ACC112 (cell line): ENCODE measurements at regions not wholly inside any gene's neighbourhood (a gene's known extent, or its start where the extent isn't known, plus 50 kb on each side); places are given as distances from the start of the nearest gene placed in this dataset.
"Not testable (repeated sequence)": the region's sequence is repeated elsewhere in the genome, so short reads cannot be mapped to it uniquely, and the experiment has no call there.

ENCODE experiments used
- H2AFZ ChIP-seq: fragments of 200-600 bp; sonication (generic); one replicate; pipeline ENCODE4 v1.6.0; 2017; ENCODE audit warnings: antibody characterized with exemption, low read length; ENCODE audit not compliant: unreplicated experiment
- H3K27ac ChIP-seq: fragments of 200-600 bp; sonication (generic); 2 replicates; pipeline ENCODE4 v1.5.1; 2014; ENCODE audit warnings: low read depth, mild to moderate bottlenecking, antibody characterized with exemption, low read length, moderate library complexity
- H3K27me3 ChIP-seq: fragments of 200-600 bp; sonication (generic); 2 replicates; pipeline ENCODE4 v1.6.1; 2014; ENCODE audit warnings: mild to moderate bottlenecking, antibody characterized with exemption, low read length, moderate library complexity, mixed read lengths; ENCODE audit not compliant: insufficient read depth
- H3K36me3 ChIP-seq: fragments of 200-600 bp; sonication (generic); 2 replicates; pipeline ENCODE4 v1.6.1; 2016; ENCODE audit warnings: mild to moderate bottlenecking, antibody characterized with exemption, low read length, moderate library complexity, mixed read lengths; ENCODE audit not compliant: insufficient read depth
- H3K4me1 ChIP-seq: fragments of 200-600 bp; sonication (generic); one replicate; pipeline ENCODE4 v1.6.1; 2016; ENCODE audit warnings: low read length, mixed read lengths; ENCODE audit not compliant: insufficient read depth, unreplicated experiment, control insufficient read depth
- H3K4me3 ChIP-seq: fragments of 200-600 bp; sonication (generic); 2 replicates; pipeline ENCODE4 v1.5.1; 2014; ENCODE audit warnings: mild to moderate bottlenecking, low read depth, low read length
- H3K79me2 ChIP-seq: fragments of 200-600 bp; sonication (generic); one replicate; pipeline ENCODE4 v1.6.0; 2016; ENCODE audit warnings: low read length; ENCODE audit not compliant: control insufficient read depth, unreplicated experiment, insufficient read depth

DNA sequence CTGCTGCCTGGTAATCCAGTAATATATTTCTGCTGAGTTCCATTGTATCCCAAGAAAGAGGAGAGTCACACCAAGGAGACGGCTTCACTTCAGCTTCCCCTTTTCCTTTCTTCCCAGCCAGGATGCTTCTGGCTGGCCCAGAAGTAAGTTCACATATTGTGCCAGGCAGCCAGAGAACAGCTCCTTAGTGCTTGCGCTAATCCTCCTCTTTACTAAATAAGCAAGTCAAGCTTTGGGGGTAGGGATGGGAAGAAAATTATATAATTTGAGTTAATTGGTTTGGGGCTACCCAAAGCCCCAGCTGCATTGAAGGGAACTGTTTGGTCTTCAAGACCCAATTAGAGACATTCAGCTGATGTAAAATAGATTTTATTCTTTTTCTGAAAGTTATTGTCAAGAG, 218.8 kb upstream of the HES1 start:
- Histone ChIP-seq H2AFZ (no peak overlapping the region), H3K79me2 (no peaks in the 10 kb centered on the region), H3K27ac (no peak overlapping the region), H3K4me1 (no peaks in the 10 kb centered on the region), H3K27me3 (peaks cover 43% of the 10 kb centered on the region), H3K36me3 (no peaks in the 10 kb centered on the region), H3K4me3 (no peak overlapping the region)

DNA sequence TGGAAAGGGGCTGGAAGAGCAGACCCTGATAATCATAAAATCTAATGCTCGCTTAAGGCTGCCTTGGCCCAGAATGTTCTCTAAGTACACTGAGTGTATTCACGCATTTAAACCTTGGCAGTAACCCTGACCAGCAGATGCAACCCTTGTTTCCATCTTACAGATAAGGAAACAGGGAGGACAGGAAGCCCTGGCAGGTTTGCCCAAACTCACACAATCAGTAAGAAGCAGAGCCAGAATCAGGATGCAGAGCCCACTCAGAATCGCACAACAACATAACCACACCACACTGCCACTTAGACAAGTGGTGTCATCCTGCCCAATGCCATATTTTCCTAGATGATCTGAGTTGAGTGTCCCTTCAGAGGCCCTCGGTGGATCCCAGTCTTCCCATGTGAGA, 214.5 kb upstream of the HES1 start:
- no peaks in the 10 kb centered on the region for H3K4me1 ChIP-seq
- H3K4me3 ChIP-seq = no peak overlapping the region
- no peak overlapping the region for H3K27ac ChIP-seq
- no peaks in the 10 kb centered on the region for H3K36me3 ChIP-seq
- H2AFZ ChIP-seq = no peak overlapping the region
- H3K27me3 ChIP-seq = peaks cover 33% of the 10 kb centered on the region
- no peaks in the 10 kb centered on the region for H3K79me2 ChIP-seq

DNA sequence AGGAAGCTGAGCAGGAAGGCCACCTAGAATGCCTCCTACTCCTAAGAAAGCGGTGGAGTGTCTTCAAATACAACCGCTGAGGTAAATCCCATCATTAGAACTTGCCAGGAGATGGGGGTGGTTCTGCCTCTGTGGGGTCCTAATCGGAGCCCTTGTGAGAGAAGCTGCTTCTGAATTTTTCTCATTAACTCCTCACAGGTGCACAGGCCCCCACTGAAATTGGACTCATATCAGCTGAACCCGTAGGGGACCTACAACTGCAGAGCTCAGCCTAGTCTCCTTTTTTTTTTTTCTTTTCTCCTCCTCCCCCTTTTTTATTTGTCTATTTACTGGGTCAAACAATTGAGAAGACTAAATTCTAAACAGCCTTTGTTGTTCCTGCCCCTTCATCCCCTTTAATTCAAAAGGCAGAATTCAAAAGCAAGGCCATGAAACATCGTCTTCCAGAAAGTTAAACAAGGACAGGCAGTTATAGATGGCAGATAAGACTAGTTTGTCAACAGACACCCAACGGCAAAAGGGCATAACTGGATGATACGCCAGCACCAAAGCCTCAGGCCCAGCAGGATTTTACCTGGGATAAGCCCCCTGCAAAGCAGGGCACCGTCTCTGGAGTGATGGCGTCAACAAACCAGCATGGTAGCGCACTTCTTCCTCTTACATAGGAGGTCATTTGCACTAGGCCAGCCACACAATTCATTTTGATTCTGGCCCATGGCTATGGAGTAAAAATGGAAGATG, 213.7 kb upstream of the HES1 start:
- Histone ChIP-seq H3K4me1 (no peaks in the 10 kb centered on the region), H3K79me2 (no peaks in the 10 kb centered on the region), H3K36me3 (no peaks in the 10 kb centered on the region), H2AFZ (no peak overlapping the region), H3K27me3 (peaks cover 33% of the 10 kb centered on the region), H3K27ac (no peak overlapping the region), H3K4me3 (no peak overlapping the region)

- not testable (repeated sequence) for H3K4me1 ChIP-seq, H3K79me2 ChIP-seq, H2AFZ ChIP-seq, H3K4me3 ChIP-seq, H3K27ac ChIP-seq, H3K36me3 ChIP-seq
- peaks cover 31% of the 10 kb centered on the region for H3K27me3 ChIP-seq
Measured at GRCh38 chr3:193923958-193924357, 212.0 kb upstream of the HES1 start.

DNA sequence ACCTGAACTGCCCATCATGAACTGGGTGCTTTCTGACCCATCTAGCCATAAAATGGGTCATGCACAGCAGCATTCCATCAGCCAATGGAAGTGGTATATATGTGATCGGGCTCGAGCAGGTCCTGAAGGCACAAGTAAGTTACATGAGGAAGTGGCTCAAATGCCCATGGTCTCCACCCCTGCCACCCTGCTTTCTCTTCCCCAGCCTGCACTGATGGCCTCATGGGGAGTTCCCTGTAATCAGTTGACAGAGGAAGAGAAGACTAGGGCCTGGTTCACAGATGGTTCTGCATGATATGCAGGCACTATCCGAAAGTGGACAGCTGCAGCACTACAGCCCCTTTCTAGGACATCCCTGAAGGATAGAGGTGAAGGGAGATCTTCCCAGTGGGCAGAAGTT, 209.9 kb upstream of the HES1 start:
- not testable (repeated sequence) for H3K36me3 ChIP-seq, H2AFZ ChIP-seq, H3K4me3 ChIP-seq, H3K79me2 ChIP-seq, H3K27ac ChIP-seq, H3K4me1 ChIP-seq
- peaks cover 43% of the 10 kb centered on the region; the same call in 1 of the 2 replicates for H3K27me3 ChIP-seq

DNA sequence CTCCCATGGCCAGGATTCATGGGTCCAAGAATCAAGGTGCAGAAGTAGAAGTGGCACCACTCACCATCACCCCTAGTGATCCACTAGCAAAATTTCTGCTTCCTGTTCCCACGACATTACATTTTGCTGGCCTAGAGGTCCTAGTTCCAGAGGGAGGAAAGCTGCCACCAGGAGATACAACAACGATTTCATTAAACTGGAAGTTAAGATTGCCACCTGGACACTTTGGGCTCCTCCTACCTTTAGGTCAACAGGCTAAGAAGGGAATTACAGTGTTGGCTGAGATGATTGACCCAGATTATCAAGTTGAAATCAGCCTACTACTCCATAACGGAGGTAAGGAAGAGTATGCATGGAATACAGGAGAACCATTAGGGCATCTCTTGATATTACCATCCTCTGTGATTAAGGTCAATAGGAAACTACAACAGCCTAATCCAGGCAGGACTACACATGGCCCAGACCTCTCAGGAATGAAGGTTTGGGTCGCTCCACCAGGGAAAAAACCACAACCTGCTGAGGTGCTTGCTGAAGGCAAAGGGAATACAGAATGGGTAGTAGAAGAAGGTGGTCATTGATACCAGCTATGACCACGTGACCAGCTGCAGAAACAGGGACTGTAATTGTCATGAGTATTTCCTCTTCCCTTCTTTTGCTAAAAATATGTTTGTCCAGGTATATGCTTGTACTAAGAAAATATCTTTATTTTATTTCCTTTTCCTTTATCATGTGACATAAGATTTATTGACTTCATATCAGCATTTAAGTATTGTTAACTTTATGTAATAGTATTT, 208.3 kb upstream of the HES1 start:
- not testable (repeated sequence) for H3K4me1 ChIP-seq, H3K4me3 ChIP-seq, H3K27ac ChIP-seq, H3K36me3 ChIP-seq, H3K79me2 ChIP-seq, H2AFZ ChIP-seq
- H3K27me3 ChIP-seq = peaks cover 40% of the 10 kb centered on the region; the same call in 1 of the 2 replicates

DNA sequence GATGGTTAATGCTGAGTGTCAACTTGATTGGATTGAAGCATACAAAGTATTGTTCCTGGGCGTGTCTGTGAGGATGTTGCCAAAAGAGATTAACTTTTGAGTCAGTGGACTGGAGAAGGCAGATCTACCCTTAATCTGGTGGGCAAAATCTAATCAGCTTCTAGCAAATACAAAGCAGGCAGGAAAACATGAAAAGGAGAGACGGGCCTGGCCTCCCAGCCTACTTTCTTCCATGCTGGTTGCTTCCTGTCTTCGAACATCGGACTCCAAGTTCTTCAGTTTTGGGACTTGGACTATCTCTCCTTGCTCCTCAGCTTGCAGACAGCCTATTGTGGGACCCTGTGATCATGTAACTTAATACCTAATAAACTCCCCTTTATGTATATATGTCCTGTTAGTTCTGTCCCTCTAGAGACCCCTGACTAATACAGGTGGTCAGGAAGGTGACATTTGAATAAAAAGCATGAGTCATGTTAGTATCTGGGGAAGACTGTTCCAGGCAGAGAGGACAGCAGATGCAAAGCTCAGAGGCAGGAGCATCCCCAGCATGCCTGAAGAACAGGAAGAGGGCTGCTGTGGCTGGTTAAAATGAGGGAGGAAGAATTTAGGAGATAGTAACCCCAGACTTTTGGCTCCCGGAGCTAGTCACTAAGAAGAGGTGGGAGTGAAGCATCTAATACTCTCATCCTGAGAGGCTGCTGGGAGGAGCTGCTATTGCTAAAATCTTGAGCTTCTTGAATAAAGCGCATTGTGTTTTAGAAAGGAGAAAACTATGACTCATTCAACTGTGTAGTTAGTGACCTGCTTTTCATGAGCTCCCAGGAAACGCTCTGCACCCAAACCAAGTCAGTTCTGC, 207.4 kb upstream of the HES1 start:
- Histone ChIP-seq H3K4me3 (no peak overlapping the region), H3K79me2 (no peaks in the 10 kb centered on the region), H2AFZ (no peak overlapping the region), H3K4me1 (no peaks in the 10 kb centered on the region), H3K27ac (no peak overlapping the region), H3K36me3 (no peaks in the 10 kb centered on the region), H3K27me3 (peaks cover 42% of the 10 kb centered on the region)

- peaks cover 48% of the 10 kb centered on the region for H3K27me3 ChIP-seq
- H3K36me3 ChIP-seq = no peaks in the 10 kb centered on the region
- H2AFZ ChIP-seq = no peak overlapping the region
- no peaks in the 10 kb centered on the region for H3K79me2 ChIP-seq
- H3K4me1 ChIP-seq = no peaks in the 10 kb centered on the region
- H3K4me3 ChIP-seq = no peak overlapping the region
- H3K27ac ChIP-seq = no peak overlapping the region
Measured at GRCh38 chr3:193929373-193929772, 206.6 kb upstream of the HES1 start.

- no peak overlapping the region for H3K27ac ChIP-seq
Measured at GRCh38 chr3:193929921-193930646, 205.9 kb upstream of the HES1 start.

GRCh38 chr3:193932136-193932535, 203.8 kb upstream of the HES1 start:
- Histone ChIP-seq H3K36me3 (no peaks in the 10 kb centered on the region), H2AFZ (no peak overlapping the region), H3K4me1 (no peaks in the 10 kb centered on the region), H3K27me3 (peaks cover 72% of the 10 kb centered on the region), H3K27ac (no peak overlapping the region), H3K4me3 (no peak overlapping the region), H3K79me2 (no peaks in the 10 kb centered on the region)

More at GRCh38 chr3:193929921-193930646, 205.9 kb upstream of the HES1 start:
- no peaks in the 10 kb centered on the region for H3K79me2 ChIP-seq
- no peaks in the 10 kb centered on the region for H3K36me3 ChIP-seq
- no peak overlapping the region for H2AFZ ChIP-seq
- H3K4me3 ChIP-seq = no peak overlapping the region
- H3K27me3 ChIP-seq = peaks cover 51% of the 10 kb centered on the region
- H3K4me1 ChIP-seq = no peaks in the 10 kb centered on the region
